Esophagus muscularis mucosa (tissue), 4 donors: ENCODE measurements at regions not wholly inside any gene's neighbourhood (a gene's known extent, or its start where the extent isn't known, plus 50 kb on each side); places are given as distances from the start of the nearest gene placed in this dataset.

Source experiments
- CTCF ChIP-seq, 3 experiments: fragments of 200-600 bp in 2 of 3; fragments of 450-650 bp in 1 of 3; sonication (generic) in 2 of 3; IDR thresholded peaks; one replicate each; pipeline ENCODE4 v1.5.1; 2017 to 2019; ENCODE audit warnings: antibody characterized with exemption in 3 of 3, mild to moderate bottlenecking in 2 of 3, moderate library complexity in 1 of 3
- EP300 ChIP-seq: sonication (generic); formaldehyde crosslinking; IDR thresholded peaks from one replicate; pipeline ENCODE4 v1.6.1; 2017; ENCODE audit warnings: antibody characterized with exemption
- POLR2A ChIP-seq: fragments of 450-650 bp; IDR thresholded peaks from one replicate; pipeline ENCODE4 v1.6.1; 2017; ENCODE audit warnings: antibody characterized with exemption, moderate library complexity, mild to moderate bottlenecking, low read depth
- POLR2AphosphoS5 ChIP-seq, 2 donors: sonication (generic); formaldehyde crosslinking; IDR thresholded peaks; one replicate each; pipeline ENCODE4 v1.6.1; 2017; ENCODE audit warnings: antibody characterized with exemption in 2 of 2

DNA sequence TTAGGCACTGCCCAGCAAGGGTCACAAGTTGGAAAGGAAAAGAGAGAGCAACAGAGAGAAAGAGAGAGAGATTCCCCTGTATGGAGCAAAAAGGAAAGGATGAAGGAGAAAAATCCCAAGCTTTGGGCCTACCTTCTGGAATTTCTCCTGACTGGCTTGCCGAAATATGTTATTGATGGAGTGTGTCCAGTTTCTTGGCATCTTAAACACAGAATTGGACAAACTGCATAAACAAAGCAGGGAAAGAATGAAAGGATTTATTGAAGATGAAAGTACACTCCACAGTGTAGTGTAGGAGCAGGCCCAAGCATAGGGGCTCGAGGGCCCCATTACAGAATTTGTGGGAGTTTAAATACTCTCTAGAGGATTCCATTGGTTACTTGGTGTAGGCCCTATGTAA, 627.8 kb upstream of the CNTNAP2 start:
- no peak for TF ChIP-seq CTCF (IDR thresholded peaks at IDR 0.05)
- TF ChIP-seq POLR2A, result no peak
- TF ChIP-seq EP300, result no peak
- no peak for TF ChIP-seq POLR2AphosphoS5 (IDR thresholded peaks at IDR 0.05)
